ENCODE measurements at regions not wholly inside any gene's neighbourhood (a gene's known extent, or its start where the extent isn't known, plus 50 kb on each side); places are given as distances from the start of the nearest gene placed in this dataset.
A peak's percentile ranks its signal among the peaks of the same experiment; 100 is the strongest.

- Histone ChIP-seq H3K36me3 (ENCODE audit: insufficient read depth) (no peaks in the 10 kb centered on the region), H3K4me1 (ENCODE audit: insufficient read depth) (0 out of 2 replicates have a peak, but pooled peaks cover 4% of the 10 kb centered on the region), H3K27me3 (ENCODE audit: insufficient read depth) (no peaks in the 10 kb centered on the region), H3K27ac (ENCODE audit: low read depth) (no peak overlapping the region), H3K79me2 (replicated peaks; ENCODE audit: insufficient read depth) (no peaks in the 10 kb centered on the region), H3K4me3 (no peak overlapping the region), H3F3A (replicated peaks; ENCODE audit: low read depth) (no peaks in the 10 kb centered on the region), H3K4me2 (no peak overlapping the region), H3K9me2 (ENCODE audit: insufficient read depth) (no peaks in the 10 kb centered on the region), H4K20me1 (replicated peaks; ENCODE audit: insufficient read depth) (no peaks in the 10 kb centered on the region), H2AFZ (0 out of 2 replicates have a peak overlapping the region, but pooled peaks have one; percentile 29)
- H3K27me3 Mint-ChIP-seq (ENCODE audit: insufficient read depth, low read depth, poor library complexity), result no peaks in the 10 kb centered on the region
- no peak for DNase-seq (ENCODE audit: low spot score)
- no peak for ATAC-seq
- H3K4me3 Mint-ChIP-seq, result no peak overlapping the region
- H3K4me1 Mint-ChIP-seq, result peaks cover 3% of the 10 kb centered on the region; the same call in 1 of the 3 replicates
- no peak overlapping the region for H3K27ac Mint-ChIP-seq
- TF ChIP-seq STAT1 (IDR thresholded peaks at IDR 0.05; ENCODE audit: unreplicated experiment), result no peak
- TF ChIP-seq EZH2 (IDR thresholded peaks at IDR 0.05; ENCODE audit: low read depth, unreplicated experiment), result no peak
- no peak for TF ChIP-seq POLR2AphosphoS5 (IDR thresholded peaks at IDR 0.05; ENCODE audit: low read depth)
- TF ChIP-seq ZNF462 (CRISPR knock-in tag; IDR thresholded peaks at IDR 0.05), result no peak
- TF ChIP-seq NANOG (IDR thresholded peaks at IDR 0.05; ENCODE audit: borderline replicate concordance), result no peak
- no peak for TF ChIP-seq ZNF114 (CRISPR knock-in tag; IDR thresholded peaks at IDR 0.05)
- TF ChIP-seq, protein P1, sequence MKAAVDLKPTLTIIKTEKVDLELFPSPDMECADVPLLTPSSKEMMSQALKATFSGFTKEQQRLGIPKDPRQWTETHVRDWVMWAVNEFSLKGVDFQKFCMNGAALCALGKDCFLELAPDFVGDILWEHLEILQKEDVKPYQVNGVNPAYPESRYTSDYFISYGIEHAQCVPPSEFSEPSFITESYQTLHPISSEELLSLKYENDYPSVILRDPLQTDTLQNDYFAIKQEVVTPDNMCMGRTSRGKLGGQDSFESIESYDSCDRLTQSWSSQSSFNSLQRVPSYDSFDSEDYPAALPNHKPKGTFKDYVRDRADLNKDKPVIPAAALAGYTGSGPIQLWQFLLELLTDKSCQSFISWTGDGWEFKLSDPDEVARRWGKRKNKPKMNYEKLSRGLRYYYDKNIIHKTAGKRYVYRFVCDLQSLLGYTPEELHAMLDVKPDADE (IDR thresholded peaks at IDR 0.05), result no peak
- no peak for TF ChIP-seq ZNF331 (CRISPR knock-in tag; IDR thresholded peaks at IDR 0.05; ENCODE audit: low read depth)
- TF ChIP-seq, protein P2, sequence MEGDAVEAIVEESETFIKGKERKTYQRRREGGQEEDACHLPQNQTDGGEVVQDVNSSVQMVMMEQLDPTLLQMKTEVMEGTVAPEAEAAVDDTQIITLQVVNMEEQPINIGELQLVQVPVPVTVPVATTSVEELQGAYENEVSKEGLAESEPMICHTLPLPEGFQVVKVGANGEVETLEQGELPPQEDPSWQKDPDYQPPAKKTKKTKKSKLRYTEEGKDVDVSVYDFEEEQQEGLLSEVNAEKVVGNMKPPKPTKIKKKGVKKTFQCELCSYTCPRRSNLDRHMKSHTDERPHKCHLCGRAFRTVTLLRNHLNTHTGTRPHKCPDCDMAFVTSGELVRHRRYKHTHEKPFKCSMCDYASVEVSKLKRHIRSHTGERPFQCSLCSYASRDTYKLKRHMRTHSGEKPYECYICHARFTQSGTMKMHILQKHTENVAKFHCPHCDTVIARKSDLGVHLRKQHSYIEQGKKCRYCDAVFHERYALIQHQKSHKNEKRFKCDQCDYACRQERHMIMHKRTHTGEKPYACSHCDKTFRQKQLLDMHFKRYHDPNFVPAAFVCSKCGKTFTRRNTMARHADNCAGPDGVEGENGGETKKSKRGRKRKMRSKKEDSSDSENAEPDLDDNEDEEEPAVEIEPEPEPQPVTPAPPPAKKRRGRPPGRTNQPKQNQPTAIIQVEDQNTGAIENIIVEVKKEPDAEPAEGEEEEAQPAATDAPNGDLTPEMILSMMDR (conservative IDR thresholded peaks at IDR 0.05; ENCODE audit: low read depth in 2 of 2), result no peak
- TF ChIP-seq, protein P3, sequence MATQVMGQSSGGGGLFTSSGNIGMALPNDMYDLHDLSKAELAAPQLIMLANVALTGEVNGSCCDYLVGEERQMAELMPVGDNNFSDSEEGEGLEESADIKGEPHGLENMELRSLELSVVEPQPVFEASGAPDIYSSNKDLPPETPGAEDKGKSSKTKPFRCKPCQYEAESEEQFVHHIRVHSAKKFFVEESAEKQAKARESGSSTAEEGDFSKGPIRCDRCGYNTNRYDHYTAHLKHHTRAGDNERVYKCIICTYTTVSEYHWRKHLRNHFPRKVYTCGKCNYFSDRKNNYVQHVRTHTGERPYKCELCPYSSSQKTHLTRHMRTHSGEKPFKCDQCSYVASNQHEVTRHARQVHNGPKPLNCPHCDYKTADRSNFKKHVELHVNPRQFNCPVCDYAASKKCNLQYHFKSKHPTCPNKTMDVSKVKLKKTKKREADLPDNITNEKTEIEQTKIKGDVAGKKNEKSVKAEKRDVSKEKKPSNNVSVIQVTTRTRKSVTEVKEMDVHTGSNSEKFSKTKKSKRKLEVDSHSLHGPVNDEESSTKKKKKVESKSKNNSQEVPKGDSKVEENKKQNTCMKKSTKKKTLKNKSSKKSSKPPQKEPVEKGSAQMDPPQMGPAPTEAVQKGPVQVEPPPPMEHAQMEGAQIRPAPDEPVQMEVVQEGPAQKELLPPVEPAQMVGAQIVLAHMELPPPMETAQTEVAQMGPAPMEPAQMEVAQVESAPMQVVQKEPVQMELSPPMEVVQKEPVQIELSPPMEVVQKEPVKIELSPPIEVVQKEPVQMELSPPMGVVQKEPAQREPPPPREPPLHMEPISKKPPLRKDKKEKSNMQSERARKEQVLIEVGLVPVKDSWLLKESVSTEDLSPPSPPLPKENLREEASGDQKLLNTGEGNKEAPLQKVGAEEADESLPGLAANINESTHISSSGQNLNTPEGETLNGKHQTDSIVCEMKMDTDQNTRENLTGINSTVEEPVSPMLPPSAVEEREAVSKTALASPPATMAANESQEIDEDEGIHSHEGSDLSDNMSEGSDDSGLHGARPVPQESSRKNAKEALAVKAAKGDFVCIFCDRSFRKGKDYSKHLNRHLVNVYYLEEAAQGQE (IDR thresholded peaks at IDR 0.05; ENCODE audit: unreplicated experiment), result no peak
- no peaks in the 10 kb centered on the region for H3K36me3 Mint-ChIP-seq (ENCODE audit: low read depth)
- H3K9me3 Mint-ChIP-seq, result no peaks in the 10 kb centered on the region
These were observed 1071.1 kb downstream of the XPNPEP1 start for GRCh38 chr10:108852211-108852610.

Measured in GM23338 (cell line).